ENCODE measurements at regions not wholly inside any gene's neighbourhood (a gene's known extent, or its start where the extent isn't known, plus 50 kb on each side); places are given as distances from the start of the nearest gene placed in this dataset.

DNA sequence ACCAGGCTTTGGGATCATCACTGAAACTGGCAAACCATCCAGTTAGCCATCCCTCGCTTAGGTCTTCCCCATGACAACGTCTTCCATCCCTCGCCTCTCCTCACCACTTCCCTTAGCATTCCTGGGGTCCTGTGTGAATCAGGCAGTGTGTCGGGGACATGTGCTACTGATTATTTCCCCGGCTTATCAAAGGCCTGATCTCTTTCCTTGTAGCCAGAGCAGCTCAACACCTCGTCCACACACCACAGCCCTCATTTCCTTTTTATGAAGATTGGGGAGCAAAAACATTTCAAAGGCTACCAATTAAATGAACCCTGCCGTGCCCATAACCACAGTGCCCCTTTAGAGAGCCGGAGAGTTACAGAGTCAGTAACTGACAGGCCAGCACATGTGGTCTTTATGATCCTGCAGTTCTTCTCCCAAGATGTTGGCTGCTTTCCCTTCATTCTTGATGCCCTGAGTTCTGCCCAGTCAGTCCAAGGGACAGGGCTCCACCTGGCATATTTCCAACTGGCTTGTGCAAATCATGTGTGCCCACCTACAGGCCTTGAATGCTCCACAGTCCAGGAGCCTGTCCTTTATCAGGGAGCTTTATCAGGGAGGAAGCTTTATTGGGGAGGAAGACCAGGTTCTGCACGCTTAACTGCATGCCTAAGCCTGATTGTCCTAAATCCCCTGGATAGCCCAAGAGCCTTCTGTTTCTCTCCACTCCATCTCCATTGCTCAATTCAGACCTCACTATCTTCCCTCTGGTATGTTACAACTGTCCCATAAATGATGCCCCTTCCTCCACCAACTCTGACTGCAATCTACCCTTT, 343.1 kb downstream of the CYRIA start:
- H3K4me3 ChIP-seq (ENCODE audit: low read depth, low read length), result no peak overlapping the region

DNA sequence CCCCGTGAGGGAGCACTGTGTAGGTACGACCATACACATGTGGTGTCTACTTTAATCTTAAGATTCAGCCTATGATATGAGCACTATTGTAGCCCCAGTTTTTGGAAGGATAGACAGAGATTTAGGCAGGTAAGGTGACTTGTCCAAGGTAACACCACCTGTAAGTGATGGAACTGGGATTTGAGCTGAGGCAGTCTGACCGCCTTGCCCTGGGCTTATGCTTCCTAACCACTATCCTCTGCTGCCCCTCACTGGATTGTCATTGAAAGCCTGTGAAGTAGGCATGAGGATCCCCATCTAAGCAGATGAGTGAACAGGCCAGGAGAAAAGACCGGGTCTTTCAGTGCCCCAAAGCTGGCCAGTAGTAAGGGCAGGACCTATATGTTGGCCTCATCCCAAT, 343.8 kb downstream of the CYRIA start:
- no peak overlapping the region for H3K4me3 ChIP-seq (ENCODE audit: low read depth, low read length)

DNA sequence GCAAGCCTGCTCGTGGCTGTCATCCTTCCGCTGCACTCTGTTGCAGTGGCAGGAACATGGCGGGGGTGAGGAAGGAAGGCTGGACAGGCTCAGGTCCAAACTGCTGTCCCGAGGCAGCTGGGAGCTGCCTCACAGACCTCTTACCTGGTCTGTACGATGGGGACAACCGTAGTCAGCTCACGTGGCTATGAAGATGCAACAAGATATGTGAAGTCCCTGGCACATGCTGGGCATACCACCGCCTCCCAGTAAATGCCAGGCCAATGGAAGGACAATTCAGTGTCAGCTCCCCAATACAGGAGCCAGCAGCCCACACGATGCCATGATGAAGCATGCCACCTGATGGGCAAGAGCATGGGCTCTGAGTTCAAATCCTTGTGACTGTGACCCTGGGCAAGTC, 344.4 kb downstream of the CYRIA start:
- H3K4me3 ChIP-seq (ENCODE audit: low read depth, low read length), result no peak overlapping the region

DNA sequence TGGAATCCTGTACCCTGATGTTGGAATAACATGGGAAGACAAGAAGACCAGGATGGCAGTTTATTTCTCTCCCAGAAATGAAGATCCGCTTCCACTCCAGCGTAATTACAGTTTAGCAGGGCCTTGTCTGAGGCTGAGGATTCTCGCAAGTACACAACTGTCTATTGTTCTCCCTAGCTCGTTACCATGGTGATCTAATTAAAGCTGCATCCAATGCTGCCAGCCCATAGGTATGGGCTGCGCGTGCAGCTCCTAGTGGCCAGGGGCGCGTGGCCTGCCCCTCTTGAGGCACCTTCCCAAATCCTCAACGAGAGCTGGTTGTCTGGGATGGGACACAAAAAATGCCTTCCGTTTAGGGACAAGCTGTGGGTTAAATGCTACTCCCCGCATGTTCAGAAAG, 344.9 kb downstream of the CYRIA start:
- no peak overlapping the region for H3K4me3 ChIP-seq (ENCODE audit: low read depth, low read length)

DNA sequence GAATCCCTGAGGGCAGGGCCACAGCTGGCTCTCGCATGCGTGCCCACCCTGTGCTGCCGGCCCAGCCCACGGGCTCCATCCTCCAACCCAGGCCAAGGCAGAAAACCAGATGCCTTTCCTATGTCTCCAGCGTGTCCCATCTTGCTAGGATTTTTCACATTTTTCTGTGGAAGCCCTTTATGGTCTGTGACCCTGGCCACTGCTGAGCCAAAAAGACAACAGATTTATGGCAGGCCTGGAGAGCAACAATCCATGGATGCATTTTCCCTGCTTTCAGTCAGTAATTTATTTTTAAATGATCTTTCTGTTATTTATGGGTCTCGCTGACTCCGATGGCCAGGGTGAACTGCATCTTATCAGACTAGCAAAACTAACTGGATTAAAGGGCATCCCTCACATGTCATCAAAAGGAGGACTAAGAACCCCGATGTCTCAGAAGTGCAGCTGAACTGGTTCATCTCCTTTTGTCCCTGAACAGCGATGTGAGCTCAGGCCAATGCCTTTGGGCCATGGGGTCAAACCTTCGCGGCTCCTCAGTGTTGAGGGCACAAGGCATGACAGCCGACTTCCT, 346.0 kb downstream of the CYRIA start:
- no peak overlapping the region for H3K4me3 ChIP-seq (ENCODE audit: low read depth, low read length)

DNA sequence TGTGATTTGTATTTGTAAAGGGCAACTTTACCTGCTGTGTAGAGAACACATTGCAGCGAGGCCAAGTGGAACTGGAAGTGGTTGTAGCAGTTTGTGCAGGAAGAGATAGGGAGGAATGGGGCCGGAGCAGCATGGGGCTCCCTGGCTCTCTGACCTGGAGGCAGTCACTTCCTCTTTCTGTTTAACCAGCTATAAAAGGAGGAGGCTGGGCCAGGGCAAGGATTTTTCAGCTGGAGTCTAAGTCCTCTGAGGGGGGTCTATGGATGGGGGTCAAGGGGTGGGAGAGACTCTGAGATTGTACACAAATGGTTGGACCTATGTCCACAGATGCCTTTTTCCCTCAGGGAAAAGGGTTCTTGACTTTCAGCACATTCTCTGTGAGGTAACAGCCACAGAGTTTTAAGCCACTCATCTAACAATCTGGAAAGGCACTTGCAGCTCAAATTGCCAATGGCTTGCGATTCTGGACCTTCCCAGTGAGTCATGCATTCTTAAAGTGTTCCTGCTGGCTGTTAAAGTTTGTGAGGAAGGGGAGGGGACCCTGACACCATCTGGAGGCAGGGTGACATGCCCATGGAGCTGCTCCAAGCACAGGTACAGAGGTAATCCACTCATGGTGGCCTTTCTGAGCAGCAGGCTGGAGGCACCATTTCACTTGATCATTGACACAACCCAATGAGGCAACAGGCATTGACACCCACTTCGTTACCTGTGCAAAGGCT, 347.0 kb downstream of the CYRIA start:
- H3K4me3 ChIP-seq (ENCODE audit: low read depth, low read length), result no peak overlapping the region

DNA sequence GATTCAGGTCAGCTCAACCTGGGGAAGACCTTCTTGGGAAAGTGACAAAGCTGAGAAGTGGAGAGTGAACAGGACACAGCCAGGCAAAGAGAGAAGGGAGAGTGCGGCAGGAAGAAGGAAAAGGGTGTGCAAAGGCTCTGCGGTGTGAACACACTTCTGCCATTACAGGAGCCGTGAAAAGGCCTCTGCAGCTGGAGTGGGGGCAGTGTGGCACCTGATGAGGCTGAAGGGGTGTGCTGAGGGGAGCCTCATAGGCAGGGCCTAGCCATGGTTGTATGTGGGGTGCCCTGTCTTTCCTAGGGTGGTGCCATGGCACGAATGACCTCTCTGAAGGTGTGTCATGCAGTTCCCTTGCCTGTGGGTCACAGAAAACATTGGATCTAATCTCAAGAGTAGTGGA, 347.6 kb downstream of the CYRIA start:
- no peak overlapping the region for H3K4me3 ChIP-seq (ENCODE audit: low read depth, low read length)

DNA sequence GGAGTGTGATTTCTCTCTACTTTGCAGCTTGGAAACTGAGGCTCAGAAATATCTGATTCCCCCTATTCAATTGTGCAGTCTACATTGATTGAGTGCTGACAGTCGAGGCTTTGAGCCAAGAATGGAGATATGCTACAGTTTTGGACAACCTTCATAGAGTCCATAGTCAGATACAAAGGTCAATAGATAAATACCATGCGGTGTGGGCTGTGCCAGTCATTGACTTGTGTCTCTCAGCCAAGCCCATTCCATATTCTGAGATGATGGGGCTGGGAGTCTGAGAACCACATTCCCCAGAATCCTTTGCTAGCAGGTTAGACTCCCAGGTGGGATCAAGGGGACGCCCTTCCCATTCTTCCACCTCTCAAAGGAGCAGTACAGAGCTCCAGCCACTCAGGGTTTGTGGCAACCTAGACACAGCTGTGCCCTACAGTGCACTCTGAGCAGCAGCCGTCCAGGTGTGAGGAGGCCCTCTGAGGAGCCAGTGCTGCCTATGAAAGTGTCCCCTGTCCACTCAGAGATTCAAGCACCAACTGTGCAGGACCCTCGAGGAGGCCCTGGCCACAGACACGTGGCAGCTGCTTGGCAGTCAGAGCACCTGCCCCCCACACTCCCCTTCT, 348.3 kb downstream of the CYRIA start:
- no peak overlapping the region for H3K4me3 ChIP-seq (ENCODE audit: low read depth, low read length)

DNA sequence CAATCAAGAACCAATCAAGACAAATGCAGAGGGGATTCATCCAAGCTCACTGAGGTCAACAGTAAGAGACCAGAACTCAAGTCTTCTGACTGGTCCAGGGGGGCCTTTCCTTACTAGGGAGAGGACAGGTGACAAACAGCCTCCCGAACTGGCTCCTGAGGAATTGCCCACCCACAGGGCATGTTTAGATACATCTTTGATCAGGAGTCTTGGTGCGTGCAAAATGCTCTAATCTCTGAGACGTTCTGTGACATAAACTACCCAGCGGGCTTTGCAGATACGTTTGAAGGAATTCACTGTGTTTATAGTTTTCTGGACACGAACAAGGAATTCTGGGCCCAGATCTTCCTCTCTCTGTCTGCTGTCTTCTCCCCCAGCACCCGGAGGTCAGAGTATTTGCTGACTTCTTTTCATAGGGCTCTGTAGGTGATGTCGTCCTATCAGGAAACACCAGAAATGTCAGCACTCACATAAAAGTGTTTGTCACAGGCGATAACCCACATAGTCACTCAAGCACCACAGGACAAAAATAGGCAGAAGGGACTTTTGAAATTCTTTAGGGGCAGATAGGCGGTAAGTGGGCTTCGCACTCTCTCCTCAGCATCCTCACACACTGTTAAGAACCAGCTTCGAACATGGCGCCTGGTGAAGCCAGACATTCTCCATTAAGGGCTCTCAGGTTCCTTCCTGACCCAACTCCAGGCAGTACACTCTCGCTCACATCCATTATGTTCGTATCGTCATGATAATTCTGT, 349.0 kb downstream of the CYRIA start:
- no peak overlapping the region for H3K4me3 ChIP-seq (ENCODE audit: low read depth, low read length)

DNA sequence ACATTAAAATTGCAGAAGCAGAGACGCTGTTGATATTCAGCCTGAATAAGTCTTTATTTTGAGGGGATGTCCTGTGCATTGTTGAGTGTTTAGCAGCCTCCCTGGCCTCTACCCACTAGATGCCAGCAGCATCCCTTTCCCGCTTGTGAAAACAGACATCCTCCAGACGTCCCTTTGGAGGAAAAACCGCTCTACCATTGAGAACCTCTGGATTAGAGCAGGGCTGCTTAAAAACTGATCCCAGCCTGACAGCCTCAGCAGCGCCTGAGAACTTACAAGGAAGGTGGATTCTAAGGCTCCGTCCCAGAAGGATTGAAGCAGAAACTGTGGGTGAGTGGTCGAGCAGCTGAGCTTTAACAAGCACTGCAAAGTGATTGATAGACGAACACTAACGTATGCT, 349.7 kb downstream of the CYRIA start:
- H3K4me3 ChIP-seq (ENCODE audit: low read depth, low read length), result no peak overlapping the region

DNA sequence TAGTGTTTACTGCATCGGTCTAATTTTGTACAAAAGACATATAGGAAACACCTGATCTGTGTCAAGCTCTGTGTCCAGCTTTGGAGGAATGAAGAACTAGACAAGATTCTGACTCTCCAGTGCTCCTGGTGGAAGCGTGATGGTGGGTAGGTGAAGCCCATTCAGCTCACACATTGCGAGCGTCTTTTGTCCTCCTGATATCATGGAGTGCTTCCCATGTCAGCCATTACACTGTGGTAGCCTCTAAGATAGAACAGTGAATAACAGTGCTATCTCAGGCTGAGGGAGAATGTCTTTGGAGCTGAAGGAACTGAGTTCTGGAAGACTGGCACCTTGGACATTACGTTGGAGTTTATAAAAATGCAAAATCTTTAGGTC, 350.2 kb downstream of the CYRIA start:
- no peak overlapping the region for H3K4me3 ChIP-seq (ENCODE audit: low read depth, low read length)

DNA sequence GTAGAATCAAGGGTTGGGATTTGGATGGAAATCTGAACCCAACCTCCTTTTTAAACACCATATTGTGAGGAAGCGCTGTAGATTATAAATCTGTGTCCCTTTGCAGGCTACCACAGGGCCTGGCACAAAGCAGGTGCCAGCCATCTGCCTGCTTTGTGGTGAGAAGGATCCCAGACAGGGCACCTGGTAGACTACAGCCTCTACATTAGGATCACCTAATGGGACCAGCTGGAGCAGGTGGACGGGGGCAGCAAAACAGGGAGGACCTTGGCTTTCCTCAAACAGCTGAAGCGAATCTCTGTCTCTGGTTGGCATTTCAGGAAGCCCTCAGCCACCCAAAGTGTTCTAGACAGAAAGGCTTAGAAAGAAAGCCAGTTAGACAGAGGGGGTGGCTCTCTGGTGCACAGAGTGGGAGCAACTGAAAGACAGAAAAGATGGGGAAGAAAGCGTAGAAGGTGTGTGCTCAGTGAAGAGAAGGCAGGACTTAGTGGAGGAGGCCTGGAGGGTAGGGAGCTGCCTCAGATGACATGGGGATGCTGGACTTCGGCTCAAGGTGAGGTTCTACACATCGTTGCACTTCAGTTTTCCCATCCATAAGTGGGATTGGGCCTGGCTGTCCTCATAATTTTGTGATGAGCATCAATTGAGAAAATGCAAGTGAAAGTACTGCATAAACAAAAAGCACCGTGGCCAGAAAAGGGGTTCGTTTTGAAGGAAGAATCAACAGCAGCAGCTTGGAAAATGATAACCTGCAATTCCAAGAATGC, 350.8 kb downstream of the CYRIA start:
- no peak overlapping the region for H3K4me3 ChIP-seq (ENCODE audit: low read depth, low read length)

DNA sequence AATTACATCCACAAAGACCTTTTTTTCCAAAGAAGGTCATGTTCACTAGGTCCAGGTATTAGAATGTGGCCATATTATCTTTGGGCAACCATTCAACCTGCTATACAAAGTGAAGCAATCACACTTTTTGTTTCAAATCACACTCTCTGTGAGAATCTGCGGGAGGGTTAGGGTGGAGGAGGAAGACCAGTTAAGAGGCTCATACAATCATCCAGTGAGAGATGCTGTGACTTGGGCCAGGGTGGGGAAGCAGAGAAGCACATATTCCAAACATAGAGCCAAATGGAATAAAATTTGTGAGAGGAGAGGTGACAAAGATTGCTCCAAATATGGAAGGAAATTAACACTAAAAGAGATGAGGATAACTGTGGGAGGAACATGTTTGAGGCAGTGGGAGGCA, 351.6 kb downstream of the CYRIA start:
- no peak overlapping the region for H3K4me3 ChIP-seq (ENCODE audit: low read depth, low read length)

DNA sequence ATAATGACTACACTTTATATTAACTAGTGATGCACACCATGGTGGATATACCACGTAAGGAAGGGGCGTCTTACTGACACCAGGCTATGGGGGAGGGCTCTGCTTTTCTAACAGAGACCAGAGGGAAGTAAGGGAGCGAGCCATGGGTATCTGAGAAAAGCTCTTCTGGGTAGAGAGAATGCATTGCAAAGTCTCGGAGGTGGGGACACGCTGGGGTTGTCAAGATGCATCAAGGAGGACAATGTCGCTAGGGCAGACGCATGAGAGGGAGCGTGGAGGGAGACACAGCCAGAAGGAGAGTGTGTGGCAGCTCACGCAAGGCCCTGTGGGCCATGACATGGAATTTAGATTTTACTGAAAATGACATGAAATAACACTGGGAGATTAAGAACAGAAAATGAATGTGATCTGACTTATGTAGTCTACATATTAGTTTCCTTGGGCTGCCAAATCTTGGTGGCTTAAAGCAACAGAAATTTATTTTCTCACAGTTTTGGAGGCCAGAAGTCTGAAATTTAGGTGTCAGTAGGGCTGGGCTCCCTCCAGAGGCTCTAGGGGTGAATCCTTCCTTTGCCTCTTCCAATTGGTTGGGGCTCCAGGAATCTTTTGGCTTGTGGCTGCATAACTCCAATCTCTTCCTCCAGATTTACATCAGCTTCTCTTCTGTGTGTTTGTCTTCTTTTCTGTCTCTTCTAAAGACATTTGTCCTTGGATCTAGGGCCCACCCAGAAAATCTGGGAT, 352.2 kb downstream of the CYRIA start:
- no peak overlapping the region for H3K4me3 ChIP-seq (ENCODE audit: low read depth, low read length)

DNA sequence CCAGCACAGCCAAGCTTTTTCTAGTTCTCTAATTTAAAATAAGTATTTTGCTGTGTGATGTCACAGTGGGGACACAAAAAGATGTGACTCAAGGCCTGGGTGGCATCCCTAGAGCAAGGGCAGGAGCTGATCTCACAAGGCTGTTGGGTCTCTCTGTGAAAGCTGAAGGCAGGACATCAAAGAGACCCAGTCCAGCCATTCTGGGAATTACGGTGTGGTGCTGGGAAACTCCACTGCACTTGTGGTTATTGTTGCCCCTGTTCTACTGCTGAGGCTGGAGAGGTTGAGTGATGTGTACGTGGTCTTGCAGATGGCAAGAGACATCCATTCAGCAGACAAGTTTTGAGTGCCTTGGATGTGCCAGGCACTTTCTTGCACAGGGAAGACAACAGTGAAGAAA, 352.9 kb downstream of the CYRIA start:
- no peak overlapping the region for H3K4me3 ChIP-seq (ENCODE audit: low read depth, low read length)

DNA sequence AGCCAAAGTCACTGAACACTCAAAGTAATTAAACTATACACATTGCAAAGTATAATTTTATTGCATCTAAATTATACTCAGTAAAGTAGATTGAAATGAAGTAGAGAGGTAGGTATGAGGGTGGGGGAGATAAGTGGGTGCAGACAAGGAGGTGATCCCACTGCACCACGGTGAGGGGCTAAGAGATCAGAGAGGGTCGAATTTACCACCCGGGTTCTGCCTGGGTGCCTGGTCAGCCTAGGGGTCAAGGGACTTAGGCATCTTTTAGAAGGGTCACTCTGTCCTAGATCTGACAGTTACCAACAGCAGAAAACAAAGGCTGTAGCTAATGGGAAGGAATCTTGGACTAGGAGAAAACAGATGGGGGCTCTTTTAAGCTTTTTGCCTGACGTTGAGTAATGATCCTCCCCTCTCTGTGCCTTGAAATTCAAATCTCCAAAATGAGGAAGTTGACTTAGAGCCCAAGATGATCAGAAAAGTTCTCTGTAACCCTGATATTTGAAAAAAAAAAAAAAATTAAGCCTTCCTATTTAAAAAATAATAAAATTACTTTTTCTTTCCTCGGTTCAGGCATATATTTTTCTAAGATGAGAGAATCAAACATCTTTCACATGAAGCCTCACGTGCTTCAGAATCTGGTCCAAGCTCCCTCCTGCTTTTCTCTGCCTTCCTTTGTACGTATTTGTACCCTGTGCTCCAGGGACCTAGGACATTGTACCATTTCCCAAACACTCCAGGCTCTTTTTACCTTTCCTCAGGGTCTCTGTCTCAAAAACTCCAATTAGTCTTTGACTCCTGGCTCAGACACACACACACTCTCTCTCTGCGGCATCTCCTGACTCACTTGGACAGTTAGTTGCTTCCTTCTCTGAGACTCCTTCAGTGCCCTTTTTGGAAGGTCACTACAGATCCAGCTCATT, 353.9 kb downstream of the CYRIA start:
- H3K4me3 ChIP-seq (ENCODE audit: low read depth, low read length), result no peak overlapping the region

DNA sequence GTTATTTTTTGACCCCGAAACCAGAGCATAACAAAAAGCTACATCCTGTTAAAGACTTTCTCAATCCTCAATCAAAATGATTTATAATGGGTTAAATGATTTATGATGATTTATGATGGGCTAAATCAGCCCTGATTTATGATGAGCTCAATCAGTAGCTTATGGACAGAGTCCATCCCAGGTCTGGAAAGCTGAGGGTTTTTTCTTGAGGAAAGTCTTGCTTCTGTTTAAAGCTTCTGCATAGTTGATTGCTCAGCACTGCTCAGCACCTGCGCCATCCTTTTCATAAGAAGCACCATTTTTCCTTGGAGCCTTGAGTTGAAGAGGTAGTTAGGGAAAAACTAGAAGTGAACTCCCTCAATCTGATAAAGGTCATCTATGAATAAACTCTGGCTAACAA, 356.8 kb downstream of the CYRIA start:
- no peak overlapping the region for H3K4me3 ChIP-seq (ENCODE audit: low read depth, low read length)

DNA sequence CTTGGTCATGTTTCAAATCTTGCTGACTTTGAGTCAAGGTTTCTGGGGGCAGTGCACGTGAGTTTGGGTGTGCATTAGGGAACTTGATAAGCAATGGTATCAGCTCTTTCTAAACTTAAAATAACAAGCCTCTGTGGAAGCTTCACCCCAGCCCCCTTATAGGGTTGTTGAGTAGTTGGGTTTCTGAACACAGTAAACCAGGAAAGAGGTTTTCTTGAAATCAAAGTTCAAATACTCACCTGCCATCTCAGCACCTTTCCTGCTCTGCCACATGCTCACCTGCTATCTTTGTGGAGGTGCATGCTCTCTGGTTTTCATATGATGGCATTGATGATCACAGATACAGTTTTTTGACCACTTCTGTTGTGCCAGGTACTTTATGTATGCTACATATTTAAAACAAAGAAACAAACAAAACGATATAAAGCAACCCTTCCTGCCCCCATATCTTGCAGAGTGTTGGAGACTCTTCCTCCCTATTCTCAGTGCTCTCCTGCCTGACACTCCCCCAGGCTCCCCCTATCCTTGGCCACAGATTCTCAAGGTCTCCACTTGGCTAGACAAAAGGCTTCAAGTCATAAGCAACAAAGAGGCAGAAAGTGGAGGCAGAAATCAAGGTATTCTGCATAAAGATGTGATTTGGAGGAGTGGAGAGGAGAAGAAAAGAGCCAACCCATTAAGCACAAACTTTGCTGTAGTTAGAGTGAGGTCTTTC, 360.6 kb downstream of the CYRIA start:
- H3K4me3 ChIP-seq (ENCODE audit: low read depth, low read length), result no peak overlapping the region

Measured in iPS-11a (cell line).